ENCODE measurements at regions not wholly inside any gene's neighbourhood (a gene's known extent, or its start where the extent isn't known, plus 50 kb on each side); places are given as distances from the start of the nearest gene placed in this dataset.

GRCh38 chr12:115648463-115648862 lies 629.0 kb downstream of the MED13L start:
- Histone ChIP-seq H3K36me3 (no peaks in the 10 kb centered on the region), H3K4me3 (no peak overlapping the region), H3K9me3 (no peaks in the 10 kb centered on the region), H3K4me1 (no peaks in the 10 kb centered on the region), H3K27ac (no peak overlapping the region), H3K27me3 (no peaks in the 10 kb centered on the region)
- TF ChIP-seq CTCF (IDR thresholded peaks at IDR 0.05) (no peak), POLR2A (IDR thresholded peaks at IDR 0.05) (no peak)
- whole genome bisulfite sequencing (ENCODE audit: insufficient coverage, low coverage, low lambda C conversion rate, missing lambda C conversion rate), result 9% methylated on average over 1 of the region's 1 CpG
- ATAC-seq, result no peak
- intact Hi-C loops (cut with DNase I), result no loop called here
- DNase-seq, result no peak

GRCh38 chr12:115646210-115646609 lies 631.3 kb downstream of the MED13L start:
- no peak for ATAC-seq
- DNase-seq, result no peak
- Histone ChIP-seq H3K4me3 (no peak overlapping the region), H3K4me1 (no peaks in the 10 kb centered on the region), H3K27ac (no peak overlapping the region), H3K9me3 (no peaks in the 10 kb centered on the region), H3K27me3 (no peaks in the 10 kb centered on the region), H3K36me3 (no peaks in the 10 kb centered on the region)
- 82% methylated on average over 2 of the region's 2 CpGs for WGBS (ENCODE audit: insufficient coverage, low coverage, low lambda C conversion rate, missing lambda C conversion rate)
- intact Hi-C loops (cut with DNase I), result no loop called here
- no peak for TF ChIP-seq CTCF (IDR thresholded peaks at IDR 0.05)
- no peak for TF ChIP-seq POLR2A (IDR thresholded peaks at IDR 0.05)

GRCh38 chr12:115640929-115641328 lies 636.6 kb downstream of the MED13L start:
- no peak overlapping the region for H3K27ac ChIP-seq
- DNase-seq (no peak), ATAC-seq (no peak)
- no peak overlapping the region for H3K4me3 ChIP-seq
- H3K36me3 ChIP-seq, result no peaks in the 10 kb centered on the region
- intact Hi-C loops (cut with DNase I), result no loop called here
- 54% methylated on average over 2 of the region's 2 CpGs for WGBS (ENCODE audit: insufficient coverage, low coverage, low lambda C conversion rate, missing lambda C conversion rate)
- no peaks in the 10 kb centered on the region for H3K27me3 ChIP-seq
- H3K9me3 ChIP-seq, result no peaks in the 10 kb centered on the region
- H3K4me1 ChIP-seq, result no peaks in the 10 kb centered on the region
- TF ChIP-seq CTCF (IDR thresholded peaks at IDR 0.05), result no peak
- no peak for TF ChIP-seq POLR2A (IDR thresholded peaks at IDR 0.05)

- WGBS (ENCODE audit: insufficient coverage, low coverage, low lambda C conversion rate, missing lambda C conversion rate), result 50% methylated on average over 4 of the region's 5 CpGs
- no peaks in the 10 kb centered on the region for H3K9me3 ChIP-seq
- H3K27me3 ChIP-seq, result no peaks in the 10 kb centered on the region
- no peak overlapping the region for H3K27ac ChIP-seq
- TF ChIP-seq CTCF (IDR thresholded peaks at IDR 0.05) (no peak), POLR2A (IDR thresholded peaks at IDR 0.05) (no peak)
- H3K4me3 ChIP-seq, result no peak overlapping the region
- intact Hi-C loops (cut with DNase I), result loop anchor here in 1 of 2 donors (10.0 kb wide), 1 partner anchor 975 kb away; no protein-coding TSS in a partner anchor
- H3K36me3 ChIP-seq, result no peaks in the 10 kb centered on the region
- no peaks in the 10 kb centered on the region for H3K4me1 ChIP-seq
- ATAC-seq (no peak), DNase-seq (no peak)
These were observed 637.9 kb downstream of the MED13L start for GRCh38 chr12:115639648-115640012.
